Epidermal melanocyte (primary cell): ENCODE measurements at regions not wholly inside any gene's neighbourhood (a gene's known extent, or its start where the extent isn't known, plus 50 kb on each side); places are given as distances from the start of the nearest gene placed in this dataset.

Experiments used
- DNase-seq: peaks from one replicate; pipeline ENCODE4 v3.0.0; 2011; ENCODE audit warnings: low spot score; ENCODE audit not compliant: insufficient read length

DNA sequence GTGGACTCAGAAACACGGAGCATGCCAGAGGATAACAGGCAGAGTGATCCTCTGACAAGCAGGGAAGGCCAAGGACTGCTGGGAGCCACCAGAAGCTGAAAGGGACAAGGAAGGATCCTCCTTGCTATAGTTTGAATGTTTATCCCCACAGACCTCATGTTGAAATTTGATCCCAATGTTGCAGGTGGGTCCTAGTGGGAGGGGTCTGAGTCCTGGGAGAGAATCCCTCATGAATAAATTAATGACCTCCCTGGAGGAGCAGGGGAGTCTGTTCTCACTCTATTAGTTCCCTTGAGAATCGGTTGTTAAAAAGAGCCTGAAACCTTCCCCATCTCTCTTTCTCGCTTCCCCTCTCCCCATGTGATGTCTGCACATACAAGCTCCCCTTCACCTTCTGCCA, 124.4 kb downstream of the FBXO15 start:
- DNase-seq = no peak

DNA sequence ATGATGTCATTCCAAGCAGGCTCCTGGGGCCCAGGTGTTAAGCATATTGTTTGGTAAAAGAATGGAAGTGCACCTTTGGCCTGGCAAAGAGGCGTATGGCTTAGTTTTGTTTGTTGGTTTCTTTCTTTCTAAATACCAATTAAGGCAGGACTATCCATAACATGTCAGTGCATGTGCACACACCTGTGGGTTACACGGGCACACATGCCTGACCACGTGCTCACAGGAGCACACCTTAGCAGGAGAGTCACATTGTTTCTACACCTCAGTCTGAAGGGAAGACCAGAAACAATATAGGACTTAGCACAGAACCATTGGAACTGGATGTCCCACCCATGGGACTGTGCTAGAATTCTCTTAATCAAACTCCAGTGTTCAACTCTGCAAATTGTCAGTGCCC, 127.8 kb downstream of the FBXO15 start:
- no peak for DNase-seq

- no peak for DNase-seq
These were observed 133.7 kb downstream of the FBXO15 start for GRCh38 chr18:74013955-74014354.

GRCh38 chr18:74012954-74013630, 134.5 kb downstream of the FBXO15 start:
- DNase-seq = no peak

DNA sequence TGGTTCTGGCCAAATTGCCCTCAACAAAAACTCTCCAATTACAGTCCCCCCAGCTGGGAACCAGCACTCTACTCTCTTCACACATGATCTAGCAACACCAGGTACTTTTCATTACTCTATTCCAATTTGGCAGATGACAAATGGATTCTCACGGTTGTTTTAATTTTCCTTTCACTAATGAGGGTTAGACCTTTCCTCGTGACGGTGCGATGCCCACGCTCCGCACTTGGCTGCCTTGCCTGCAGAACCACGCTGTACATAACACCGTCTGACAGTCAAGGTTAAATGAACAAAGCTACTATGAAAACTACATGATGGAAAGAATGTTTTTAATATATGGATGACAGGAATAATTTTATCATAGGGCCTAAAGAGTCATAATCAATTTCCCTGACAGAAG, 141.5 kb downstream of the FBXO15 start:
- DNase-seq = no peak

- no peak for DNase-seq
These were observed 142.1 kb downstream of the FBXO15 start for GRCh38 chr18:74005320-74006109.

- no peak for DNase-seq
These were observed 155.2 kb downstream of the FBXO15 start for GRCh38 chr18:73992242-73993022.

GRCh38 chr18:73991570-73991969, 156.1 kb downstream of the FBXO15 start:
- no peak for DNase-seq

GRCh38 chr18:73990258-73990657, 157.4 kb downstream of the FBXO15 start:
- DNase-seq = no peak

- no peak for DNase-seq
These were observed 160.2 kb downstream of the FBXO15 start for GRCh38 chr18:73987247-73987980.

GRCh38 chr18:73986711-73987110, 160.9 kb downstream of the FBXO15 start:
- DNase-seq = no peak

- DNase-seq = no peak
These were observed 161.6 kb downstream of the FBXO15 start for GRCh38 chr18:73985855-73986625.

GRCh38 chr18:73983970-73984369, 163.7 kb downstream of the FBXO15 start:
- no peak for DNase-seq

GRCh38 chr18:73983496-73983895, 164.1 kb downstream of the FBXO15 start:
- DNase-seq = no peak

DNA sequence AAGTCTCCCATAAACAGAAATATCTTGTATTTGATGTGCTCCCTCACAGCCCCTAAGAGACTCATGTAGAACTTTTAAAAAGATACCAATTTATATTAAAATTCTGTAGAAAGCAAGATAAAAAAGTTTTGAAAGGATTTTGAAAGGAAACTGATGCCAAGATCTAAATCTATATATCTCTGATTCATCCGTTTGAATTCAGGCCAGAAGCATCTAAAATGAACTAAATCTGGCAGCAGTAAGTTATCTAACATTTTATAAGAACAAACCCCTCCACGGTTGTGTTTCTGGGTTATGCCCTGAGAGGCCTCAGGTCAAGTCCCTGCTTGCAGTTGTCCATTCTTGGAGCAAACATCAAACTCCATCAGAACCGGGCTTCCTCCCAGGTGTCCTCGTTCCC, 165.8 kb downstream of the FBXO15 start:
- DNase-seq = no peak

DNA sequence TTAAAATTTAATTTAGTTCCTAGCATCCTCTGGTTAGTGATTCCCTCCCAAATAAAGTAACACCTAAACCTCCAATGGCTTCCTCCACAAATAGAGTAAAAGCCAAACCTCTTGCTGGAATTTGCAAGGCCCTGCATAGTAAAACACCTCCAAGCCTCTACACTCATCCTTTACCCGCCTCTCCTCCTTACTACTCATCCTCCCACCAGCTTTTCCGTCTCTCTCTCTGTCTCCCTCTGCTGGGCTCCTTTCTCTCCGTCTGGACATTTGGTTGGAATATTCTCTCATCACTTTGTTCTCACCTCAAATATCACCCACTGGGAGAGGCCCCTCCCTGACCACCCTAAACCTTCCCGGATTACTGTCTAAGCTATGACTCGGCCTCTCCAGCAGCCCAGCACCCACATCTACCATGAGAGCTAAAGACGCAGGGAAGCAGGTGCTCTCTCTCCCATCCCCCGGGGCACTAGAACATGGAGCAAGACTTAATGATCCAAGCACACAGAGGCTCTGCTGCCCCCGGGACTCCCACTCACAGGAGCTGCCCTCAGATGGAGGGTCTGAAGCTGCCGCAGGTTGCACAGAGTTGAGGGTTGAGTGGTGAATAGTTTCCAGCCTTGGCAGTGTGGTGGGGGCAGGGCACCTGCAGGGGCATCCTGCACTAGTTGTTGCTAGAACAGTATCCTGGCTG, 167.2 kb downstream of the FBXO15 start:
- DNase-seq = no peak

DNA sequence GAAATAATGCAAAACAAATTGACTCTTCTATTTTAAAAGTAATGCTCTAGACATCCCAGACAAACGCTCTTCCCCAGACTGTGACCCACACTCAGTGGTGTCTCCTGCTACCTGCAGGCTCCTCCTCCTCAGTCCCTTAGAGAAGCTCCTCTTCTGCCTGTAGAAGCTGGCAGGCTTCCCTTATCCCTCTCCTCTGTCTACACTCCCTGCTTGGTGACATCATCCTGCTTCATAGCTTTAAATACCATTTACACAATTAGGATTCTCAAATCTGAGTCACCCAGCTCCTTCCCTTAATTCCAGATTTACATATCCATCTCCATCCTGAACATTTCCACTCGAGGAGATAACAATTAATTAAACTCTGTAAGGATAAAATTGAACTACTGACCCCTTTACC, 167.9 kb downstream of the FBXO15 start:
- no peak for DNase-seq

GRCh38 chr18:73976433-73976832, 171.2 kb downstream of the FBXO15 start:
- no peak for DNase-seq

- DNase-seq = no peak
These were observed 172.4 kb downstream of the FBXO15 start for GRCh38 chr18:73975266-73975665.

- DNase-seq = no peak
These were observed 173.7 kb downstream of the FBXO15 start for GRCh38 chr18:73973972-73974371.
